ENCODE measurements at regions not wholly inside any gene's neighbourhood (a gene's known extent, or its start where the extent isn't known, plus 50 kb on each side); places are given as distances from the start of the nearest gene placed in this dataset.

GRCh38 chr17:77581480-77581879 lies 377.0 kb upstream of the TNRC6C start:
- WGBS (ENCODE audit: insufficient coverage, low coverage, missing lambda C conversion rate) = 0% methylated on average over 2 of the region's 2 CpGs
- intact Hi-C loops (cut with micrococcal nuclease) = no loop called here
- FAIRE-seq = no peak

GRCh38 chr17:77585142-77585860 lies 373.2 kb upstream of the TNRC6C start:
- H3K27me3 ChIP-seq (ENCODE audit: control insufficient read depth in 2 of 2, insufficient read depth in 2 of 2, low read length in 2 of 2) = peaks cover 0 to 15% of the 10 kb centered on the region in 2 experiments; a peak in 3 of 5 replicates
- H3K9me1 ChIP-seq (ENCODE audit: control insufficient read depth, insufficient read depth, low read length) = no peaks in the 10 kb centered on the region
- TF ChIP-seq E2F1 (CRISPR knock-in tag; IDR thresholded peaks at IDR 0.05) (no peak), ZNF146 (CRISPR knock-in tag; IDR thresholded peaks at IDR 0.05; ENCODE audit: unreplicated experiment) (peak; percentile 76)
- no peak for ATAC-seq
- CTCF ChIA-PET (ENCODE audit: low intra/inter-chr PET ratio) = interaction anchor here (1.0 kb wide), 1 partner anchor 16 kb away, joined by 3 read pairs; no protein-coding TSS in a partner anchor
- no peak overlapping the region for H2AFZ ChIP-seq (ENCODE audit: low read depth, low read length)
- H3K4me2 ChIP-seq (ENCODE audit: insufficient read depth, low read length) = no peak overlapping the region
- in situ Hi-C loops (cut with MboI) = no loop called here
- no peaks in the 10 kb centered on the region for H3K79me2 ChIP-seq (ENCODE audit: control insufficient read depth, insufficient read depth, low read length)
- BruUV-seq (replicated peaks) = no TSS peak
- no peaks in the 10 kb centered on the region for H3K9me3 ChIP-seq (replicated peaks; ENCODE audit: control insufficient read depth, insufficient read depth, low read depth, low read length)
- H4K20me1 ChIP-seq (replicated peaks; ENCODE audit: control insufficient read depth, insufficient read depth, low read length) = no peaks in the 10 kb centered on the region
- H3K4me1 ChIP-seq (replicated peaks in 1 of 2; ENCODE audit: control insufficient read depth in 2 of 2, insufficient read depth in 2 of 2, low read length in 2 of 2) = no peaks in the 10 kb centered on the region
- no peaks in the 10 kb centered on the region for H3K36me3 ChIP-seq (ENCODE audit: control insufficient read depth, insufficient read depth, low read length)
- POLR2A ChIA-PET = no interaction called here
- H3K4me3 ChIP-seq = no peak overlapping the region
- DNase-seq (ENCODE audit: extremely low read depth in 1 of 4, low spot score in 3 of 4) = no peak
- intact Hi-C loops (cut with micrococcal nuclease) = no loop called here
- no peak overlapping the region for H3K9ac ChIP-seq (ENCODE audit: insufficient read depth in 1 of 2, low read depth in 2 of 2, low read length in 2 of 2)
- H3K27ac ChIP-seq (ENCODE audit: extremely low read depth, low read depth, low read length) = no peak overlapping the region
- FAIRE-seq = no peak
- under 1% methylated on average over 9 of the region's 9 CpGs for WGBS (ENCODE audit: insufficient coverage, low coverage, missing lambda C conversion rate)

More at GRCh38 chr17:77581480-77581879, 377.0 kb upstream of the TNRC6C start:
- H3K27ac ChIP-seq (ENCODE audit: extremely low read depth, low read depth, low read length) = no peak overlapping the region
- no peak overlapping the region for H3K4me3 ChIP-seq
- no TSS peak for BruUV-seq (replicated peaks)
- H3K4me1 ChIP-seq (replicated peaks in 1 of 2; ENCODE audit: control insufficient read depth in 2 of 2, insufficient read depth in 2 of 2, low read length in 2 of 2) = no peaks in the 10 kb centered on the region
- H3K27me3 ChIP-seq (ENCODE audit: control insufficient read depth in 2 of 2, insufficient read depth in 2 of 2, low read length in 2 of 2) = peaks cover 12 to 36% of the 10 kb centered on the region in 2 experiments
- no peaks in the 10 kb centered on the region for H3K9me3 ChIP-seq (replicated peaks; ENCODE audit: control insufficient read depth, insufficient read depth, low read depth, low read length)
- in situ Hi-C loops (cut with MboI) = no loop called here
- H3K79me2 ChIP-seq (ENCODE audit: control insufficient read depth, insufficient read depth, low read length) = no peaks in the 10 kb centered on the region
- no peak overlapping the region for H2AFZ ChIP-seq (ENCODE audit: low read depth, low read length)
- H3K9ac ChIP-seq (ENCODE audit: insufficient read depth in 1 of 2, low read depth in 2 of 2, low read length in 2 of 2) = no peak overlapping the region
- ATAC-seq (no peak), DNase-seq (ENCODE audit: extremely low read depth in 1 of 4, low spot score in 3 of 4) (no peak)
- ChIA-PET POLR2A (interaction anchor here (0.7 kb wide), 1 partner anchor 35 kb away, joined by 3 read pairs; no protein-coding TSS in a partner anchor), CTCF (ENCODE audit: low intra/inter-chr PET ratio) (no interaction called here)
- no peaks in the 10 kb centered on the region for H3K36me3 ChIP-seq (ENCODE audit: control insufficient read depth, insufficient read depth, low read length)
- no peaks in the 10 kb centered on the region for H3K9me1 ChIP-seq (ENCODE audit: control insufficient read depth, insufficient read depth, low read length)
- H4K20me1 ChIP-seq (replicated peaks; ENCODE audit: control insufficient read depth, insufficient read depth, low read length) = 0 out of 2 replicates have a peak, but pooled peaks cover 4% of the 10 kb centered on the region
- H3K4me2 ChIP-seq (ENCODE audit: insufficient read depth, low read length) = no peak overlapping the region
- TF ChIP-seq ZBTB8A (IDR thresholded peaks at IDR 0.05; ENCODE audit: partially characterized antibody) (no peak), ASH1L (IDR thresholded peaks at IDR 0.05; ENCODE audit: borderline replicate concordance, low read depth, partially characterized antibody) (no peak), HLTF (IDR thresholded peaks at IDR 0.05) (no peak), PTRF (tag; IDR thresholded peaks at IDR 0.05) (no peak)
